ENCODE measurements at regions not wholly inside any gene's neighbourhood (a gene's known extent, or its start where the extent isn't known, plus 50 kb on each side); places are given as distances from the start of the nearest gene placed in this dataset.

DNA sequence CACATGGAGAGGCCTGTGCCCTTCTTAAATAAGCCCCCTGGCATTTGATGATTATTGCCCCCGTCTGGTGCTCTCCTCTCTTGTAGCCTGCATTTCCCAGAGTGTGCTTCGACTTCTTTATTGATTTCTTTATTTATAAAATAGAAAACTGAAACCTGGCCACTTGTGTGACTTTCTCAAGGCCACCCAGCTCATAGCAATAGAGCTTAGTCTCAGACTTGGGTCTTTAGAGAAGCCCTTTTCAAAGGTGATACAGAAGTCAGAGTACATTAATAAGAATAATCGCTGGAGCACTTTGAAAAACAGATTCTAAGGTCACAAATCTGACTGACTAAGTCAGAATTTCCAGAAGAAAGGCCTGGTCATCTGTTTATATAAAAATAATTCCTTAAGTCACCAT, 86.6 kb downstream of the NOC3L start:
- H3K4me1 Mint-ChIP-seq, result no peaks in the 10 kb centered on the region
- no peak for DNase-seq
- no peak overlapping the region for H3K4me3 Mint-ChIP-seq
- no peaks in the 10 kb centered on the region for H3K36me3 Mint-ChIP-seq
- CTCF ChIA-PET, result no interaction called here
- H3K9me3 Mint-ChIP-seq, result peaks cover 11% of the 10 kb centered on the region
- H3K27ac Mint-ChIP-seq, result no peak overlapping the region
- peaks cover 8% of the 10 kb centered on the region for H3K27me3 Mint-ChIP-seq

DNA sequence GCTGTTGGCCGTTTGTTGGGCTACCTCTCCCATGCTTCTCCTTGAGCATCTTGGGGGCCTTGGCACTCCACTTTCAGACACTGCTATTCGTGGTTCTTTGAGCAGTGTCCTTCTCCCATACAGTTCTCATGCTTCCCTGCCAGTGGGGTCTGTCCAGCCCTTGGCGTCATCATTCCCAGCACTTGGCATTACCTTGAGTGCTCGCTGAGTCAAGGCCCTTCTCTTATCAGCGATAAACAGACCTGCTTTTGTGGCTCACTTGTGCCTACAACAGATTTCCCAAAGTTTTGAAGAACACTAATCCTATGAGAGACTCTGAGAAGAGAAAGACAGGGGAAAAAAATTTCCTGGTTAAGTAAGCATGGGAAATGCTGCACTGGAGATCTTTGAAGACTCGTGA, 85.3 kb downstream of the NOC3L start:
- no peak for DNase-seq
- Mint-ChIP-seq H3K4me3 (no peak overlapping the region), H3K36me3 (no peaks in the 10 kb centered on the region), H3K27ac (no peak overlapping the region), H3K4me1 (no peaks in the 10 kb centered on the region), H3K9me3 (peaks cover 3% of the 10 kb centered on the region), H3K27me3 (peaks cover 8% of the 10 kb centered on the region)
- CTCF ChIA-PET, result interaction anchor here (1.1 to 1.3 kb wide), 2 partner anchors 43 to 44 kb away, joined by 3 read pairs; no protein-coding TSS in a partner anchor

DNA sequence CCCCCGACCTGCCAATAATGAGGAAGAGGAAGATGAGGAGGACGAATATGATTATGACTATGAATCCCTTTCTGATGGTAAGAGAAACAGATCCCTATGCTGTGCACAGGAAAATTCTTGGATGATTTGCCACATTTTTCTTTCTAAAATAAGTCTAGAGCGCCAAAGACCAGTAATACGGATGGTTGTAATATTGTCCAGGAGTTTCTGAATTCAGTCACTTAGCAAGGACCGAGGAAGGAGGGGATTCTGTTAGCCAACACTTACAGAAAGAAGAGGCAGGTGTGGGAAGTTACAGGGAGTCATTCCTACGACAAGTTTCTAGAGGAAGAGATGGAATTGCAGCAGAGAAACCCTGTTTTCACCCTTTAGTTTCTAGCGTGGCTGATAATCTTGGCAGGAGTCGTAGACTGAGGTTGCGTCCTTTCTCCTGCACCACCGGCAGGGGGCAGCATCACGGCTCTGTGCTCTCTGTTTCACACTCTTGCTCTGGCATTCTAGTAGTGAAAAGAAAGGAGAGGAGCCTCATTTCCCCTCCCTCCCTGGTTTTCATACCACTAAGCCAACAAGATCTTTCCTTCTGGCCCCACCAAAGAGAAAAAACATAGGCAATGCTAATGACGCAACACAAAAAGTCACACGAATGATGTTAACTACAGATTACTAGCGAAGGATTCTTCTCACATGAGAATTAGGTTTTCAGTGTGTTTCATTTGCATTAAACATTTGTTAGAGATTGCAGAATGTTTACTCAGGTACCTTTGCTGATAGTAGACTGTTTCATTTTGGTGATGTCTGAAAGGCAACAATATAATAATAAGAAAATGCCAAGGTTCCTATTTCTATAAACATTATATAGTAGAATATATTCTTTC, 82.7 kb downstream of the NOC3L start:
- H3K9me3 Mint-ChIP-seq, result no peaks in the 10 kb centered on the region
- no peak overlapping the region for H3K27ac Mint-ChIP-seq
- H3K4me3 Mint-ChIP-seq, result no peak overlapping the region
- no peaks in the 10 kb centered on the region for H3K36me3 Mint-ChIP-seq
- CTCF ChIA-PET, result interaction anchor here (0.7 to 1.1 kb wide), 2 partner anchors 40 to 163 kb away, joined by 3 to 5 read pairs; no protein-coding TSS in a partner anchor
- peaks cover 9% of the 10 kb centered on the region for H3K27me3 Mint-ChIP-seq
- DNase-seq, result peak; percentile 74
- no peaks in the 10 kb centered on the region for H3K4me1 Mint-ChIP-seq

DNA sequence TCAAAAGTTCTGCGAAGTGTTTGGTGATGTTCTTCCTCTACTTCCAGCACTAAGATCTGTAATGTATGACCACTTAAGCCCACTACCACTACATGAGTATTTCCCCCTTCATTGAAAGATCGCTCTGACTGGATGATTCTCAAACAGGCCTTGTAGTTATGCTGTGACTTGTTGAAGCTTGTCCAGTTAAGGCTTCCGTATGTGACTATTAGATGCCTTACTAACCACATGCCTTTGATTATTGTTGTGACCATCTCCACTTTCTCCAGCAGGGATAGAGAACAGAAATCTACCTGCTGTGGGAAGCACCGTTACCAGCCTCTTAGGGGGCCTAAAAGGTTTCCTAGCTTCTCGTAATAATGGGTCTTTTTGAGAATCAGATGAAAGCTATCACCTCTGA, 81.1 kb downstream of the NOC3L start:
- H3K27me3 Mint-ChIP-seq, result peaks cover 19% of the 10 kb centered on the region
- no peaks in the 10 kb centered on the region for H3K36me3 Mint-ChIP-seq
- DNase-seq, result no peak
- no peaks in the 10 kb centered on the region for H3K9me3 Mint-ChIP-seq
- CTCF ChIA-PET, result interaction anchor here (0.8 to 1.4 kb wide), 3 partner anchors 16 to 163 kb away, joined by 3 to 4 read pairs (median 3); no protein-coding TSS in a partner anchor
- H3K4me3 Mint-ChIP-seq, result no peak overlapping the region
- no peak overlapping the region for H3K27ac Mint-ChIP-seq
- H3K4me1 Mint-ChIP-seq, result peaks cover 10% of the 10 kb centered on the region

DNA sequence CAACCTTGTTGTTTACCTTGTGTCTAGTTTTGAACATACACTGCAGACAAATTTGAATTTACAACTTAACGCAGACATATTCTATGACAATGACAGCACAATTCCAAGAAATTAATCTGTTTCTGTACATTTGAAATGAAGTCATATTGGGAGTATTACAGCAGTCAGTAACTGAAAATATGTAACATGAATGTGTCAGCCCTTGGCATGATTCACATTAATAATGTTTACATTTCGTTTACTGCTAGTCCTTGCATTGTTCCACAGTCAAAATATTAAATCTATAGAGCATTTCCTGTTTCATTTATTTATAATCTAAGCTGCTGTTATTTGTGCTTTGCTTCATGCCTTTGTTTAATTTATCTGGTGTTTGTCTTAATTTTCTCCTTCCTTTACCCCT, 80.4 kb downstream of the NOC3L start:
- DNase-seq, result no peak
- CTCF ChIA-PET, result interaction anchor here (1.1 kb wide), 1 partner anchor 17 kb away, joined by 3 read pairs; no protein-coding TSS in a partner anchor
- H3K36me3 Mint-ChIP-seq, result no peaks in the 10 kb centered on the region
- H3K27me3 Mint-ChIP-seq, result peaks cover 23% of the 10 kb centered on the region
- H3K9me3 Mint-ChIP-seq, result no peaks in the 10 kb centered on the region
- no peak overlapping the region for H3K4me3 Mint-ChIP-seq
- peaks cover 10% of the 10 kb centered on the region for H3K4me1 Mint-ChIP-seq
- no peak overlapping the region for H3K27ac Mint-ChIP-seq
